ENCODE measurements at regions not wholly inside any gene's neighbourhood (a gene's known extent, or its start where the extent isn't known, plus 50 kb on each side); places are given as distances from the start of the nearest gene placed in this dataset.

DNA sequence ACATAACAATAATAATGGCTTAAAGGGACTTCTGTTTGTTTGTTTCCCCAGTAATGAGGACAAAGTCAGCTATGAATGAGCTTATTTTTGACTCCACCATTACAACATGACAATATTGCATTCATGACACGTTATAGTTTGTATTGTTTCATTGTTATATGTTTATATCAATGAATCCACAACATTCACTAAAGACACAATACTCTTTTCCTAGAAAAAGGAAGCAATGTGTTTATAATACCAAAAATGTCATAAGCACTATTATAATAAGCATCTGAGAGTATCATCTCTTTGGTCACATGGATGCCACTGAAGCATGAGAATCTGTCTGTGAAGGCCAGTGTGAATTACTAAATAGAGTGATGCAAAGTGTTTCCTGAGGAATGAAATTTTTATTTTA lies 1026.9 kb upstream of the C9orf72 start:
- TF ChIP-seq, protein P1, sequence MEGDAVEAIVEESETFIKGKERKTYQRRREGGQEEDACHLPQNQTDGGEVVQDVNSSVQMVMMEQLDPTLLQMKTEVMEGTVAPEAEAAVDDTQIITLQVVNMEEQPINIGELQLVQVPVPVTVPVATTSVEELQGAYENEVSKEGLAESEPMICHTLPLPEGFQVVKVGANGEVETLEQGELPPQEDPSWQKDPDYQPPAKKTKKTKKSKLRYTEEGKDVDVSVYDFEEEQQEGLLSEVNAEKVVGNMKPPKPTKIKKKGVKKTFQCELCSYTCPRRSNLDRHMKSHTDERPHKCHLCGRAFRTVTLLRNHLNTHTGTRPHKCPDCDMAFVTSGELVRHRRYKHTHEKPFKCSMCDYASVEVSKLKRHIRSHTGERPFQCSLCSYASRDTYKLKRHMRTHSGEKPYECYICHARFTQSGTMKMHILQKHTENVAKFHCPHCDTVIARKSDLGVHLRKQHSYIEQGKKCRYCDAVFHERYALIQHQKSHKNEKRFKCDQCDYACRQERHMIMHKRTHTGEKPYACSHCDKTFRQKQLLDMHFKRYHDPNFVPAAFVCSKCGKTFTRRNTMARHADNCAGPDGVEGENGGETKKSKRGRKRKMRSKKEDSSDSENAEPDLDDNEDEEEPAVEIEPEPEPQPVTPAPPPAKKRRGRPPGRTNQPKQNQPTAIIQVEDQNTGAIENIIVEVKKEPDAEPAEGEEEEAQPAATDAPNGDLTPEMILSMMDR (IDR thresholded peaks at IDR 0.05; ENCODE audit: extremely low read depth in 1 of 2, insufficient read depth in 1 of 2, low read depth in 1 of 2, low read length in 2 of 2) = no peak
- TF ChIP-seq POLR2A (IDR thresholded peaks at IDR 0.05; ENCODE audit: low read depth, low read length) = no peak
- TF ChIP-seq EZH2 (IDR thresholded peaks at IDR 0.05; ENCODE audit: borderline replicate concordance, low read depth, low read length, severe bottlenecking) = no peak
- TF ChIP-seq, protein P2, sequence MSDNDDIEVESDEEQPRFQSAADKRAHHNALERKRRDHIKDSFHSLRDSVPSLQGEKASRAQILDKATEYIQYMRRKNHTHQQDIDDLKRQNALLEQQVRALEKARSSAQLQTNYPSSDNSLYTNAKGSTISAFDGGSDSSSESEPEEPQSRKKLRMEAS (IDR thresholded peaks at IDR 0.05; ENCODE audit: insufficient read depth, insufficient read length) = no peak
- no peak for TF ChIP-seq POLR2AphosphoS5 (IDR thresholded peaks at IDR 0.05; ENCODE audit: insufficient read depth, low read depth, low read length)
- TF ChIP-seq JUN (IDR thresholded peaks at IDR 0.05; ENCODE audit: borderline replicate concordance, insufficient read depth, insufficient read length, low read depth) = no peak
- no peak for TF ChIP-seq GATA2 (IDR thresholded peaks at IDR 0.05; ENCODE audit: insufficient read depth, insufficient read length, low read depth, low read length)
